RPMI8226 (cell line): ENCODE measurements at regions not wholly inside any gene's neighbourhood (a gene's known extent, or its start where the extent isn't known, plus 50 kb on each side); places are given as distances from the start of the nearest gene placed in this dataset.

Source experiments
- DNase-seq: peaks from one replicate; pipeline ENCODE4 v3.0.0-alpha.2; 2015

GRCh38 chr10:10313149-10313835, 704.4 kb upstream of the CELF2 start:
- DNase-seq, result no peak

GRCh38 chr10:10314626-10315025, 703.0 kb upstream of the CELF2 start:
- DNase-seq, result no peak

GRCh38 chr10:10315989-10316388, 701.7 kb upstream of the CELF2 start:
- DNase-seq, result no peak

- no peak for DNase-seq
Observed at GRCh38 chr10:10317151-10317550, 700.5 kb upstream of the CELF2 start.

GRCh38 chr10:10318856-10319255, 698.8 kb upstream of the CELF2 start:
- DNase-seq, result no peak

- DNase-seq, result no peak
Observed at GRCh38 chr10:10320956-10321355, 696.7 kb upstream of the CELF2 start.

GRCh38 chr10:10326116-10326515, 691.6 kb upstream of the CELF2 start:
- no peak for DNase-seq

- DNase-seq, result no peak
Observed at GRCh38 chr10:10327934-10328333, 689.7 kb upstream of the CELF2 start.

- DNase-seq, result no peak
Observed at GRCh38 chr10:10330418-10330817, 687.3 kb upstream of the CELF2 start.

- DNase-seq, result no peak
Observed at GRCh38 chr10:10332786-10333185, 684.9 kb upstream of the CELF2 start.

GRCh38 chr10:10333622-10334021, 684.0 kb upstream of the CELF2 start:
- no peak for DNase-seq

GRCh38 chr10:10338339-10338738, 679.3 kb upstream of the CELF2 start:
- DNase-seq, result no peak

GRCh38 chr10:10346390-10347150, 671.1 kb upstream of the CELF2 start:
- DNase-seq, result no peak

- DNase-seq, result no peak
Observed at GRCh38 chr10:10350050-10350449, 667.6 kb upstream of the CELF2 start.

- DNase-seq, result no peak
Observed at GRCh38 chr10:10351451-10351850, 666.2 kb upstream of the CELF2 start.

GRCh38 chr10:10353326-10353868, 664.3 kb upstream of the CELF2 start:
- no peak for DNase-seq

- no peak for DNase-seq
Observed at GRCh38 chr10:10359263-10359662, 658.4 kb upstream of the CELF2 start.

GRCh38 chr10:10361301-10361885, 656.3 kb upstream of the CELF2 start:
- DNase-seq, result no peak

- DNase-seq, result no peak
Observed at GRCh38 chr10:10362800-10363199, 654.9 kb upstream of the CELF2 start.

GRCh38 chr10:10363217-10363616, 654.5 kb upstream of the CELF2 start:
- DNase-seq, result no peak

- no peak for DNase-seq
Observed at GRCh38 chr10:10364902-10365301, 652.8 kb upstream of the CELF2 start.

GRCh38 chr10:10365676-10366075, 652.0 kb upstream of the CELF2 start:
- no peak for DNase-seq

GRCh38 chr10:10366836-10367235, 650.8 kb upstream of the CELF2 start:
- no peak for DNase-seq

- no peak for DNase-seq
Observed at GRCh38 chr10:10367264-10367663, 650.4 kb upstream of the CELF2 start.
